Osteocyte (in vitro differentiated cells): ENCODE measurements at regions not wholly inside any gene's neighbourhood (a gene's known extent, or its start where the extent isn't known, plus 50 kb on each side); places are given as distances from the start of the nearest gene placed in this dataset.

Experiments used
- DNase-seq: peaks from one replicate; pipeline ENCODE4 v3.0.0; 2021; ENCODE audit warnings: mixed read lengths; ENCODE audit not compliant: unreplicated experiment; ENCODE audit errors: extremely low spot score
- H3K27ac Mint-ChIP-seq: one replicate; pipeline ENCODE4 v1.8.0; 2021; ENCODE audit warnings: mild to moderate bottlenecking, mixed read lengths; ENCODE audit not compliant: unreplicated experiment
- H3K27me3 Mint-ChIP-seq: one replicate; pipeline ENCODE4 v1.8.0; 2021; ENCODE audit warnings: mixed read lengths; ENCODE audit not compliant: unreplicated experiment
- H3K36me3 Mint-ChIP-seq: one replicate; pipeline ENCODE4 v1.8.0; 2021; ENCODE audit warnings: mixed read lengths; ENCODE audit not compliant: unreplicated experiment
- H3K4me1 Mint-ChIP-seq: one replicate; pipeline ENCODE4 v1.8.0; 2021; ENCODE audit warnings: mixed read lengths; ENCODE audit not compliant: unreplicated experiment
- H3K4me3 Mint-ChIP-seq: one replicate; pipeline ENCODE4 v1.8.0; 2021; ENCODE audit warnings: mild to moderate bottlenecking, moderate library complexity, mixed read lengths; ENCODE audit not compliant: unreplicated experiment
- H3K9me3 Mint-ChIP-seq: one replicate; pipeline ENCODE4 v1.8.0; 2021; ENCODE audit warnings: mixed read lengths; ENCODE audit not compliant: unreplicated experiment
- TF ChIP-seq, protein P1 (sequence below): fragments of 200-600 bp; sonication (generic); IDR thresholded peaks from 2 replicates; pipeline ENCODE4 v1.5.0; 2021; ENCODE audit warnings: antibody characterized with exemption, mild to moderate bottlenecking, moderate library complexity

DNA sequence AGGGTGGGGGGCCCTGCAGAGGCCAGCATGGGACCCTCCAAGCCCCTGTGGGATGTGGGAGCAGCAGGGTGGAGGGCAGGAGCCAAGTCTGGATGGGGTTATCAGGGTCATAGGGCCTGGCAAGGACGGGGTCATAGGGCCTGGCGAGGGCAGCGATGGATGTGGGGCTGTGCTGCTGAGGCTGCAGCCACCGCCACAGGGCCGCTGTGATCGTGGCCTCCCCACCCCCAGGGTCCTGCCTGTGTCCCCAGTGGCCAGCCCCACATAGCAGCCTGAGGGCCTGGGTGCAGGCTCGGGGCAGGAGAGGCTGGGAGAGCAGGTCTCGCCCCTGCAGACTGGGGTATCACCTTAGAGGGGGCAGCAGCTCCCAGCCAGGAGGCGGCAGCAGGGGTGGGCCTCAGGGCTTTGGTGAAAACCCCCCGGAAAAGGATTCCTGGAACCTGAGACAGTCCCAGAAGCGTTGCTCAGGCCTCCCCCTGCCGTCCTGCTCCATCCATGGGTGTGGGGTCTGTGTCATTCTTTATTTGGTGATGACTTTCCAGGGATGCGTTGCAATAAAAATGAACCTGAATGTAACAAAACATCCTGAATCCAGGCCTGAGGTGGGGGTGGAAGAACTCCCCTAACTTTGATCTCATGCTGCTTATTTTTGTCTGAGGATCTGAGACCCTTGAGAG is 107.3 kb upstream of the SHH start:
- Mint-ChIP-seq H3K9me3 (peaks cover 7% of the 10 kb centered on the region), H3K27ac (peak overlapping the region; percentile 87), H3K4me1 (peaks cover 22% of the 10 kb centered on the region), H3K36me3 (no peaks in the 10 kb centered on the region), H3K27me3 (peaks cover 7% of the 10 kb centered on the region), H3K4me3 (no peak overlapping the region)
- TF ChIP-seq, protein P1, sequence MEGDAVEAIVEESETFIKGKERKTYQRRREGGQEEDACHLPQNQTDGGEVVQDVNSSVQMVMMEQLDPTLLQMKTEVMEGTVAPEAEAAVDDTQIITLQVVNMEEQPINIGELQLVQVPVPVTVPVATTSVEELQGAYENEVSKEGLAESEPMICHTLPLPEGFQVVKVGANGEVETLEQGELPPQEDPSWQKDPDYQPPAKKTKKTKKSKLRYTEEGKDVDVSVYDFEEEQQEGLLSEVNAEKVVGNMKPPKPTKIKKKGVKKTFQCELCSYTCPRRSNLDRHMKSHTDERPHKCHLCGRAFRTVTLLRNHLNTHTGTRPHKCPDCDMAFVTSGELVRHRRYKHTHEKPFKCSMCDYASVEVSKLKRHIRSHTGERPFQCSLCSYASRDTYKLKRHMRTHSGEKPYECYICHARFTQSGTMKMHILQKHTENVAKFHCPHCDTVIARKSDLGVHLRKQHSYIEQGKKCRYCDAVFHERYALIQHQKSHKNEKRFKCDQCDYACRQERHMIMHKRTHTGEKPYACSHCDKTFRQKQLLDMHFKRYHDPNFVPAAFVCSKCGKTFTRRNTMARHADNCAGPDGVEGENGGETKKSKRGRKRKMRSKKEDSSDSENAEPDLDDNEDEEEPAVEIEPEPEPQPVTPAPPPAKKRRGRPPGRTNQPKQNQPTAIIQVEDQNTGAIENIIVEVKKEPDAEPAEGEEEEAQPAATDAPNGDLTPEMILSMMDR, result no peak
- no peak for DNase-seq

DNA sequence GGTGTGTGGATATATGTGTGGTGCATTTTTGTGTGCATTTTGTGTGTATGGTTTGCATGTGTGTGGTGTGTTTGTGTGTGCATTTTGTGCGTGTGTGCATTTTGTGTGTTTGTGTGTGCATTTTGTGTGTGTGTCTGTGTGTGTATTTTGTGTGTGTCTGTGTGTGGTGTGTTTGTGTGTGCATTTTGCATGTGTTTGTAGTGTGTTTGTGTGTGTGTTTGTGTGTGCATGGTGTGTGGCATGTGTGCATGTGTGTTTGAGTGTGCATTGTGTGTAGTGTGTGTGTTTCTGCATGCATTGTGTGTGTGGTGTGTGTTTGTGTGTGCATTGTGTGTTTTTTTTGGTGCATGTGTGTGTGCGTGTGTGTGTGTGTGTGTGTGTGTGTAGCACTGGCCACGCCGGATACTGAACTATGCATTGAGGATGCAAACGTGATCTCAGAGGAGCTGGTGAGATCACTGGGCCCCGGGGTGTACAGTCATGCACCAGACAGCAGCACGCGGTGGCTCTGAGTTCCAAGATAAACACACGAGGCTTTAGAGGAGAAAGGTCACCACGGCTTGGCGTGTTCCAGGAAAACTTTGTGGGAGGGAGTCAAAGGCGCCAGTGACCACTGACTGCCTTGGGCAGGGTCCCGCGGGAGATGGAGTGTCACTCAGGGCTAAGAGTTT is 106.6 kb upstream of the SHH start:
- TF ChIP-seq, protein P1, result no peak
- H3K4me1 Mint-ChIP-seq, result peaks cover 22% of the 10 kb centered on the region
- peak overlapping the region; percentile 87 for H3K27ac Mint-ChIP-seq
- H3K4me3 Mint-ChIP-seq, result no peak overlapping the region
- no peaks in the 10 kb centered on the region for H3K36me3 Mint-ChIP-seq
- peak; percentile 91 for DNase-seq
- peaks cover 7% of the 10 kb centered on the region for H3K27me3 Mint-ChIP-seq
- peaks cover 7% of the 10 kb centered on the region for H3K9me3 Mint-ChIP-seq

DNA sequence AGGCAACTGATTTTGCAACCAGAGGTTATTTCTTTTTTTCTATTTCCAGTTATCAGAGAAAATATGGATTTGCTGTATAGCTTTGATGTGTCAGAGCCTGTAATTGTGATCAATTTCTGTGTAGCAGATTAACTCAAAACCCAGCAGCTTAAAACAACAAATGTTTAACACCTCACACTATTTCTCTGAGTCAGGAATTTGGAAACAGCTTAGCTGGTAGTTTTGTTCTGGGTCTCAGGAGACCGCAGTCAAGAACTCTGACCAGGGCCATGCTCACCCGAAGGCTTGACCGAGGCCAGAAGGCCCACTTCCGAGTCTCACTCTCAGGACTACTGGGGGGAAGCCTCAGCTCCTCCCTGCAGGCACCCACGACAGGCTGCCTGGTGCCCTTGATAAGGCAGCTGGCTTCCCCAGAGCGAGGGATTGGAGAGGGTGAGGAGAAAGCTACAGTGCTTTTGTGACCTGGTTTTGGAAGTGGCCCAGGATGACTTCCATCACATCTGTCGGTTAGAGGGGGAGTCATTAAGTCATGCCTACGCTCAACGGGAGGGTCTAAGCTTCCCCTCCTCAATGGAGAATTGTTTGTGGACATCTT is 105.7 kb upstream of the SHH start:
- H3K27me3 Mint-ChIP-seq, result peaks cover 7% of the 10 kb centered on the region
- peak overlapping the region; percentile 24 for H3K27ac Mint-ChIP-seq
- no peak overlapping the region for H3K4me3 Mint-ChIP-seq
- H3K9me3 Mint-ChIP-seq, result peaks cover 11% of the 10 kb centered on the region
- H3K4me1 Mint-ChIP-seq, result peaks cover 22% of the 10 kb centered on the region
- no peaks in the 10 kb centered on the region for H3K36me3 Mint-ChIP-seq
- DNase-seq, result no peak
- TF ChIP-seq, protein P1, result no peak

DNA sequence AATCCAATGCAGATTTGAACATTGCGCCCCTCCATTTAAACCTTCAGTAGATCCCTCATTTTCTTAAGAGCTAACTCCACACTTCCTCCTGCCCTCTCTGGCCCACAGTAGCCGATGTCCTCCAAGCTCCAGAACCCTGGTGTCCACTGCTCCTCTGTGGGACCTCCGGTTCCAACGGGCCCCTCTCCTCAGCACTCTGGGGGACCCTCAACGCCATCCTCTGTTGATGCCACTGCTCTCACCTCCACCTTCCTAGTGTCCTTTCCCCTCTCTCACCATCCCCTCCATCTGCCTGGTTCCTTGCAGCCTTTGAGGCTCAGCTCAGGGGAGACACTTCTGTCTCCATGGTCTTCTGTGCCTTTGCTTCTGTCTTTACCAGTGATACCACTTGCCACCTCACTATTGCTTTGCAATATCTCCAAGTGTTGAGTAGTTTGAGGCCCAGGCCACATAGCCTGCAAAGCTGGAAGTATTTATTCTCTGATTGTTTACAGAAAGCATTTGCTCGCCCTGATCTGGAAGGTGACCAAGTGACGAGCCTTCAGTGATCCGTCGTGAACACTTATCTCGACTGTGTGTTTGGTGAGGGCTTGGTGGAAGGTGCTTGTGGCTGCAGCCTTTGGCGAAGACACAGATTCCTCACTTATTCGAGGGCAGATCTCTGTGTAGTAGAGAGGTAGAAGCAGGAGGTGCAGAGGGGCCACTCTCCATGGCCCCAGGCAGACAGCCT is 104.8 kb upstream of the SHH start:
- TF ChIP-seq, protein P1, result no peak
- no peak for DNase-seq
- Mint-ChIP-seq H3K9me3 (peaks cover 16% of the 10 kb centered on the region), H3K4me3 (no peak overlapping the region), H3K4me1 (peaks cover 22% of the 10 kb centered on the region), H3K36me3 (no peaks in the 10 kb centered on the region), H3K27me3 (peaks cover 7% of the 10 kb centered on the region), H3K27ac (no peak overlapping the region)
